ENCODE measurements at regions not wholly inside any gene's neighbourhood (a gene's known extent, or its start where the extent isn't known, plus 50 kb on each side); places are given as distances from the start of the nearest gene placed in this dataset.
"Not testable (repeated sequence)": the region's sequence is repeated elsewhere in the genome, so short reads cannot be mapped to it uniquely, and the experiment has no call there.

- no peak for DNase-seq (ENCODE audit: low read depth in 2 of 2)
Observed at GRCh38 chr7:29627631-29628030, 64.0 kb downstream of the PRR15 start.

DNA sequence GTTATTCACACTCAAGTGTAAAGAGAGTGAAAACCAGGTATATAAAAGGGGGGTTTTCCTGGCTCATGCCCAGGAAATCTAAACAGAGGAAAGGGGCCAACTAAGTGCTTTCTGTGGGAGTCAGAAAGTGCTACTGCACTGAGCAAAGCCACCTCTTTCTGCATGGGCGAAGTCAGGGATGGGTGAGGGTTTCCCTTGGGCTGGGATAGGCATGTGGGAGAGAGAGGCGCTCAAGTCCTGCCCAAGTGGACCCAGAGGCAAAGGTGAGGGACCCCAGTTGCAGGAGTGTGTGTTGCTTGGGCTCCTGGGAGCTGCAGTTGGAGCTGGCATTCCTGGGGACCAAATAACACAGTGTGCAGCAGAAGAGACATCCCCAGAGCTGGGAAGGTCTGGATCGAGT is 65.9 kb downstream of the PRR15 start:
- no peak for TF ChIP-seq CTCF (IDR thresholded peaks at IDR 0.05; ENCODE audit: low read depth, low read length)
- no peak for DNase-seq (ENCODE audit: low read depth in 2 of 2)
- H3K4me3 ChIP-seq (replicated peaks in 1 of 2; ENCODE audit: low read depth in 2 of 2, low read length in 2 of 2) = no peak overlapping the region

More at GRCh38 chr7:29627631-29628030, 64.0 kb downstream of the PRR15 start:
- no peak overlapping the region for H3K4me3 ChIP-seq (replicated peaks in 1 of 2; ENCODE audit: low read depth in 2 of 2, low read length in 2 of 2)
- TF ChIP-seq CTCF (IDR thresholded peaks at IDR 0.05; ENCODE audit: low read depth, low read length) = no peak

DNA sequence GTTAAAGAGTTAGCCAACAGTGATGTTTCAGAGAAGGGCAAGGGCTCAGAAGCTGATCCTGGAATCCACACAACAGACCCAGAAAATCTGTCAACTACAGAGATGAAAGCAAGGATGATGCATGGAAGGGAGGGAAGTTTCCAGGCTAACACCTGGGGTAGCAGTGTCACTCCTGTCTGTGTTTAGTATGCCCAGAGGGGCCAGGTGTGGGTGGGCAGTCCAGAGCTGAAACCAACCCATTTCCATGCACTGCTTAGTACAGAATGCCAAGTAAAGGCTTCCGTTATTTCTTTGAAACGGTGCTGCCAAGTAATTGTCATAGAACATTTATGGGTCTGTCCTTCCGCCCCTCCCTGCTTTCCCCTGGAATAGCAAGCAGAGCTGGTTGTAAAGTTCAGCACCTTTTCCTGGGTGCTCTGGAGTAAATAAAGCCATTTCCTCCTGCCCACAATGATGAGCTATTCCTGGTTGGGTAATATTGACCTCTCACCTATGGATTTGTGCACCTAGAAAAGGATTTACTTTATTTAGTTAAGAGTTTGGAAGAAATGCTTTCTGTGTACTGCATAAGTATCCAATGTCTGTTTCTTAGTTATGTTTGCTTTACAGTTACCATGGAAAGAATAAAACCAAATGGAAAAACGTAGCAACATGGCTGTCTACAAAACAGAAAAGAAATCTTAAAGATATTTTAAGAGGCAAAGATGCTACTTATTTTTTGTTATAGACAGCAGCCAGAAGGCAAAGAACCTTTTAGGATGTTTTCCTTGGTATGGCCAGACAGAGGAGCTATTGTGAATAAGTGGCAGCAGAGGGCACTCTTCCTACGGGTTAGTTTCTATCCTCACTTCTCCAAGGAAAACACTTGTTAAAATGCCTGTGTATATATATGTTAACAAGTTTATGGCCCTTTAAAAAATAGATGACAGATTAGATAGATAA is 71.7 kb downstream of the PRR15 start:
- TF ChIP-seq CTCF (IDR thresholded peaks at IDR 0.05; ENCODE audit: low read depth, low read length) = peak; percentile 52
- peak; percentile 71 to 78 for DNase-seq (ENCODE audit: low read depth in 2 of 2)
- not testable (repeated sequence) for H3K4me3 ChIP-seq (replicated peaks in 1 of 2; ENCODE audit: low read depth in 2 of 2, low read length in 2 of 2)

DNA sequence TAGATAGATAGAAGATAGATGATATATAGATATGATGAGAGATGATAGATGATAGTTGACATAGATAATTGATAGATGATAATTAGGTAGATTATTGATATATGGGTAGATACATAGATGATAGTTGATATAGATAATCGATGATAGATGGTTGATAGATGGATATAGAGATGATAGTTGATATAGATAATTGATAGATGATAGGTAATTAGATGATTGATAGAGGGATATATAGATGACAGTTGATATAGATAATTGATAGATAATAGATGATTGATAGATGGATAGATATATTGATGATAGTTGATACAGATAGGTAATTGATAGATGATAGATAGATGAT is 72.3 kb downstream of the PRR15 start:
- no peak overlapping the region for H3K4me3 ChIP-seq (replicated peaks in 1 of 2; ENCODE audit: low read depth in 2 of 2, low read length in 2 of 2)
- no peak for DNase-seq (ENCODE audit: low read depth in 2 of 2)
- no peak for TF ChIP-seq CTCF (IDR thresholded peaks at IDR 0.05; ENCODE audit: low read depth, low read length)

DNA sequence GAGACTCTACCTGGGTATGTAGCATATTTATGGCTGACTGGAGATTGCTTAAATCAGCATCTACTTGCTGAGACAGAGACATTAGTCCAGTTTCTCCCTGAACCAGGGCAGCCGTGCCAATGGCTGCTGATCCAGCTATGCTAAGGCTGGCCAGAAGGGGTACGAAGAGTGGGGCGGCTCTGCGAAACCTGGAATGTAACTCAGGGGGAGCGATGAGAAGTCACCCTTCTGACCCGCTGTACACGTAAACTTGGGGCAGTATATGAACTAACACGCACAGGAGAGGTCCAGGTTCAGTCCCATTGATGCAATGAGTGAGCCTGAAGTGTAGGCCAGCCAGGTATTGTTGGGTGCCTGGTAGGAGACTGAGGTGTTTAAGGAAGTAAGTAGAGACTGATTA is 73.7 kb downstream of the PRR15 start:
- DNase-seq (ENCODE audit: low read depth in 2 of 2) = no peak
- no peak overlapping the region for H3K4me3 ChIP-seq (replicated peaks in 1 of 2; ENCODE audit: low read depth in 2 of 2, low read length in 2 of 2)
- no peak for TF ChIP-seq CTCF (IDR thresholded peaks at IDR 0.05; ENCODE audit: low read depth, low read length)

GRCh38 chr7:29638841-29639240 is 75.2 kb downstream of the PRR15 start:
- not testable (repeated sequence) for DNase-seq (ENCODE audit: low read depth in 2 of 2)

GRCh38 chr7:29639386-29639785 is 75.8 kb downstream of the PRR15 start:
- H3K4me3 ChIP-seq (replicated peaks in 1 of 2; ENCODE audit: low read depth in 2 of 2, low read length in 2 of 2) = no peak overlapping the region
- no peak for TF ChIP-seq CTCF (IDR thresholded peaks at IDR 0.05; ENCODE audit: low read depth, low read length)
- no peak for DNase-seq (ENCODE audit: low read depth in 2 of 2)

More at GRCh38 chr7:29638841-29639240, 75.2 kb downstream of the PRR15 start:
- not testable (repeated sequence) for H3K4me3 ChIP-seq (replicated peaks in 1 of 2; ENCODE audit: low read depth in 2 of 2, low read length in 2 of 2)

Measured in cardiac fibroblast (primary cell).